Fibroblast of peridontal ligament (primary cell): ENCODE measurements at regions not wholly inside any gene's neighbourhood (a gene's known extent, or its start where the extent isn't known, plus 50 kb on each side); places are given as distances from the start of the nearest gene placed in this dataset.

ENCODE experiments used
- DNase-seq: peaks from one replicate; pipeline ENCODE4 v3.0.0-alpha.2; 2010; ENCODE audit errors: extremely low read depth

DNA sequence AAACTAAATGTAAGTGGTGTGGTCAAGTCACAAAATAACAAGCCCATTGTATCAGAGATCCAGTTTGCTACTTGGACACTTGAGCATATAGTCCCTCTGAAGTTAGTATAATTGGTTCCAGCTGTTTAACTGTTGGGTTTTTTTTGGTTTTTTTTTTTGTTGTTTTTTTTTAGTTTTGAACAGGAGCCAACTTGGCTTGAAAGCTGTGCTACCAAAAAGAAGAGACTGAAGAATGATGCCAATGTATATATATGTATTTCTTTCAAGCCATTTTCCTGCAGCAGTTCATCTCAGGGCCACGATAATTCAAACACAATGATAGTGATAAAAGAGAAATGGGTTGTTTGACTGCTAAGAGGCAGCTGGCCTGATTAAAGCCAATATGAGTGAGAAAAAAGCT lies 138.3 kb downstream of the PCDH18 start:
- peak; percentile 88 for DNase-seq

DNA sequence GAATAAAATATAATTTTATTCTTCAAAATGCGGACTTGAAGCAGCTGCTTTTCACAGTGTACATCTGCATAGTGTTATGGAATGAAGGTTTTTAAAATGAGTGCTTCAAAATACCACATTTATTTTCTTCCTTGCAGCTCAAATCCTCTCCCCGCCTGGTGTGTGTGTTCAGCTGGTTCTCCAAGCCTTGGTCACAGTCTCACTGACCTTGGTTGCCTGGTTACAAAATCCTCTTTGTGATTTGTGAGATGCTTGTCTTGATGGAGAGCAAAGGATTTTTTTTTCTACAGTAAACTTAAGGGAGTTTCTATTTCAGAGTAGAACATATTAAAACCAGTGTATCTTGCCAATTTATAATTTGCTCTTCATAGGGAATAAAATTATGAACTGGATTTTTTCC lies 139.2 kb downstream of the PCDH18 start:
- DNase-seq = peak; percentile 75

DNA sequence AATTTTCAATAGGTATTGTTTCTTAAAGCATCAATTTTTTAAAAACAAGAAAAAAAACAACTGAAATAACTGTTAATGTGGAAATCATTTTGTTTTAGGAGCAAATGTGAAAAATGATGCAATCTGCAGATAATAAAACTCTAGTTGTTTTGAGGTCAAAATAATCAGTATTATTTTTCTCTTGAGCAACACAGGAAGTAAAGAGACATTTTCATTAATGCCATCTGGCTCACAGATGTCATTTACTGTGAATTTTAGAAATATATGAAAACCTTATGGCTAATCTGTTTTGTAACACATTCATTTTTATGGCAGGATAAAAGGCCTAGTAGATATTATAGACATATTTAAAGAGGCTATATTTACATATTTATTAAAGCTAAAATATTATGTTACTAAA lies 141.6 kb downstream of the PCDH18 start:
- peak; percentile 77 for DNase-seq

DNA sequence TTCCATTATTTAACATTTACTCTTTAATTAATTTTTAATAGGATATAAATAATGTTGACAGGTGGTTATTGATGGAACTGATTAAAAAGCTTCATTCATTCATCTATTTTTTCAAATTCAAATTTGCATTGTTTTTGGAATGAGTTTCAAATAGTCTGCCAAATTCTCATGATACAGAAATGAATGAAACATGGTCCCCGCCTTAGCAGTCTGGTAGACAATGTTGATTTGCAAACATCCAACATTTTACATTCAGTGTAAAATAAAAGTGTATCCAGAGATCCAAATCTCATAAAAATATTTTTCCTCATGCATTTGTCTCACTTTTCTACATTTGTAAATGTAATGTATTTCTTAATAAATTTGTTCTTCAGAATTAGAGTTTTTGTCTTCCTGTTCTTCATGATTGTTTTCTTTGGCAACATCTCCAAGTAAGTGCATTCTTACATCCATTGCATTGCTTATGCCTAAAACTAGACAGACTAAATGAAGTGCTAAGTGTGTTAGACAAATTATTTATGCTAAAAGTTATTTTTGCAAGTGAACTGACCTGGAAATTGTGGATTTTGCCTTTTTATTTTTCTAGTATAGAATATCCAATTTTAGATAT lies 142.3 kb downstream of the PCDH18 start:
- DNase-seq = peak; percentile 45

DNA sequence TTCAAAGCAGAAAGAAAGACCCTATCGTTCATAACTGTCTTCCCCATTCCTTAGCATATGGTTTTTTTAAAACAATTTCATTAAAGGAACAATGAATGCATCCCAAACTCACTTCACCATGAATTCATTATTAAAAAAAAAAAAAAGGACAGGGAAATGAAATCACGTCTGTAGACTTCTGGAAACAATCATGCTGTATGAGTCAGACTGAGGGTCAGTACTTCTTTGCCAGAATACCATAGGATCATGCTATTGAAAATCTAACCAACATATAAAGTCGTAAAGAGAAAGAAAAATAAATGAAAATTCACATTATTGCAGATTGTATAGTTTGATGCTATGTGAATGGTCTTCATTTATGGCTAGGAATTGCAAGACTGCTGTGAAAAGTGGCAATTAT lies 144.4 kb downstream of the PCDH18 start:
- peak; percentile 90 for DNase-seq

DNA sequence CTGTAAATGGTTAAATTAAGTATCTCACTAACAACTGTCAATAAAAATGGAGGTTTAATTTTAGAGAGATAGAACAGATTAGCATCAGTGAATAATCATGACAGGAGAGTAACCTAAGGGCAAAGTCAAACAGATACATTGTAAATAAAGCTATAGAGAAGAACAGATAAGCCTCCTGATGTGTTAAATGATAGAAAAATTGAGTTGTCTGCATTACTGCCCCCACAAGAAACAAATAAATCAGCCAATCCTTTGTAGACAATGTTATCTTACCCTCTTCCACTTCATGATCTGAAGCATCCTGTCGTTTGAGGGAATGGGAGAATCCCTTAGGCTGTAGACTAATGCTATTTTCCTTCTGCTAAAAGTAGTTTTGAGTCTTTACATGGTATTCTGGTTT lies 147.8 kb downstream of the PCDH18 start:
- no peak for DNase-seq

DNA sequence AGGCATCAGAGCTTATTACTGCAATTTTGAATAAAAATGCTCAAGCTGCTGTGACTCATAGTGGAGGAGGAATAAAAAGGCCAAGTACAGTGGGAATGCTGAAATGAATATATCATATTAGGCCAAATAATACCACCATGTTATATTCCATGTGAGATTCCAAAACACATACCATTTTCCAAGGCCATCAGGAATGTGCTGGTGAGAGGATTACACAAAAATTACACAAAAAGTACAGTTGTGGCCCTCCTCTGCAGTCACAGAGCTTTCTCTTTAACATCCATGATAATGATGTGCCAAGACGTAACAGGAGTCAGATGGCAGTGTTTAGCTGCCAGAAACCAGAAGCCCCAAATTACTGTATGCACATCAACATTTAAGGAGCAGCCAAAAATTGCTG lies 153.5 kb downstream of the PCDH18 start:
- peak; percentile 83 for DNase-seq

DNA sequence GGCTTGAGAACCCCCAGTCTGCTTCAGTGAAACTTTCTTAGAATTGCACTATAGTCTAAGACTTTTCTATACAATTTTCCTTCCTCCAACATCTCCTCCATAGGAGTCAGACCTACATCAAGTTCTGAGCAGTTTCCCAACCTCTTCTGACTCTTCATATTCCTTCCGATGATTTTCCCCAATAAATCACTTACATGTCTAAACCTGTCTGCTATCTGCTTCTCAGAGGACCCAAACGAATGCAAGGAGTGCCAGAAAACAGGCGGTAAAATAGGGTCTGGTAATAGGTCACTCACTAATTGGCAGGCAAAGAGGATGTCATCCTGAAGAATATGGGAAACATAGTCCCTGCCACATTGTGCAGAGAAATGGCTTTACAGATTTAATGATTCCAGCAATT lies 153.9 kb downstream of the PCDH18 start:
- DNase-seq = no peak

DNA sequence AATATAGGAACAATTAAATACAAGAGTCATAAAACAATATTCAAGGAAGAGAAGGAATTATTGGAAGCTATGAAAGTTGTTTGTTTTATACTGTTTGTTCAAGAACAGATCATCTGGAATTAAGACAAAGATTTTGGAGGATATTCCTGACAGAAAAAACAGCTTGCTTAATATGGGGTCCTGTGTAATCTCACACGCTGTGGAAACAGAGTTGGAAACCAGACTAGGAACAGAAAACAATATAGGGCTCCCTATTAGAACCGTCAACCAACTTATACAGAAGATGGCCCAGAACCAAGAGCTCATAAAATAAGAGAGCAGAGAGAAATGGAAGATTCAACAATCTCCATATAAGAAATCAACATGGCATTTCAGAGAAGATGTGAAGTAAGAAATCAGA lies 156.0 kb downstream of the PCDH18 start:
- no peak for DNase-seq

DNA sequence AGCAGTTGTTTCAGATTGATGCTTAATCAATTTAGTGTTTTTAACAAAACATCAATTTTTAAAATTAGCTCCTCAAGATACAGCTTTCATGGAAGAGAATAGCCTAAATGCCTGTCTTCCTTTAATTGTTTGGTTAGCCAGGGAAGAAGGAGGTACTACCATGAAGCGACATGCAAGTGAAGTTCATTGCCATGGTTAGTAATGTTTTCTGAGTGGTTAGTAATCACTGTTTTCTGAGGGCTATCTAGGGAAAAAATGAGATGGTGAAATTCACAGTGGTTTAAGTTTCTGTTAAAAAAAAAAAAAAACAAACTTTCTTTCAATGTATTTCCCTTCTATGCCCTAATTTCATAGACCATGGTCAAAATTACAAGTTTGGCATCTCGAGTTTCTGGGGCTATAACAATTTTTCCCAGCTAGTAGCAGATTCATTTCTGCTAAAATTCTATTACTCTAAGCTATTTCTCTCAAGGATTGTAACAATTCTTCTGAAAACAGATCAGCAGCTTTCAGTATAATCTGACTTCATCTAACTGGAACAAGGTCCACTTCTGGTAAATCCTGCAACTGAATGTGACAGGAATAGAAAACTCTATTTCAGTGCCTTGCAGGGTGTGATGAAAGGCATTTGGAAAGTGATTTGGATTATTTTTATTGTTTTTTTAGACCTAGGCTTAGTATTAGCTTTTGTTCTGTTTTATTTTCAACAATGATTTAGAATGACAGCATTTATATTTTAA lies 157.0 kb downstream of the PCDH18 start:
- DNase-seq = peak; percentile 74

DNA sequence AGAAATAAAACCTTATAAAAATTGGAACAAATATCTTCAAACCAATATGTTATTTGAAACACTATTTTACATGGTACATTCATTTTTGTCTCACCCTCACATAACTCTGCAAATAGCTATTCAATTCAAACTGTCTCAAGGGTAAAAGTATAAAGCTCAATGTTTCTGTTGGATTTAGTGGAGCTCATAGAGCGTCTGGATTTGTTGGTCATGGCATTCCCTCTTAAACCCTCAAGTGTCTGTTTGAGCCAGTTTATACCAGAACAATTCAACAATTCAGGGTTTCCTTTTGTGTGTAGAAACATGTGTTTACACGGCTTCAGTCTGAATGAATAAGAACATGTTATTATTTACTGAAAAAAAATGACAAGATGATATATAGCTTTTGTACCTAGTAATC lies 161.6 kb downstream of the PCDH18 start:
- DNase-seq = peak; percentile 45

DNA sequence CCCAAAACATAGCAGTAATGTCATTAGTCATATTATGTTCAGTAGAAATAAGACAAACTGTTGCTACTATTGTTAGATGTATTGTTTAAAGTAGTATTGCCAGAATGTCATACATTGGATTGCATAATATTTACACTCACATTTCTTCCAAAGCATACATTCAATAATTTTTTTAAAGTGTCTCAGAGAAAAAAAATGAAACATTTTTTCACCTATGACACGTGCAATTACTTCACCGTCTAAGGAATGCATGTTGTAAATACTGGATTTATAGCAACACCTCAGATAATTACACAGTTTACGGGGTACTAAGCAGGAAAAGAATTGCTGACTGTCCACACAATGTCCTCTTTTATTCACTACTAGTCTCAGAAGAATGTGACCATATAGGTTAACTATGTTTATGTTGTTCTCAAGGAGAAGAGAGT lies 162.1 kb downstream of the PCDH18 start:
- peak; percentile 54 for DNase-seq

DNA sequence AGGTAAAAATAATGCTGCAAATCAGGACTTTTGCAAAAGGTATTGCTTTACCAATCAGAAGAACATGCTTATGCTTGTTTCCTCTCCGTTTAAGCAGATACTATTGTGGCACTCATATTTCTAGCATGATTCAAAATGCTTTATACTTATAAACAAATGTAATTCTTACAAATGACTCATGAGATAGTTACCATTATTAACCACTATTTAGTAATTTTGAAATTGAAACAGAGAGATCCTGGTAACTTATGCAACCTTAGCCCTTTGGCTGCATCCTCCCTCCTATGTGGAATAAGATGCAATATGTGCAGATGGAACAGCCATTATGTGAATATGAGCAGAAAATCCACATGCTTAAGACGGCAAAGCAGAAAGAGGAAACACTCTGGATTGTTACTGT lies 164.7 kb downstream of the PCDH18 start:
- peak; percentile 86 for DNase-seq

DNA sequence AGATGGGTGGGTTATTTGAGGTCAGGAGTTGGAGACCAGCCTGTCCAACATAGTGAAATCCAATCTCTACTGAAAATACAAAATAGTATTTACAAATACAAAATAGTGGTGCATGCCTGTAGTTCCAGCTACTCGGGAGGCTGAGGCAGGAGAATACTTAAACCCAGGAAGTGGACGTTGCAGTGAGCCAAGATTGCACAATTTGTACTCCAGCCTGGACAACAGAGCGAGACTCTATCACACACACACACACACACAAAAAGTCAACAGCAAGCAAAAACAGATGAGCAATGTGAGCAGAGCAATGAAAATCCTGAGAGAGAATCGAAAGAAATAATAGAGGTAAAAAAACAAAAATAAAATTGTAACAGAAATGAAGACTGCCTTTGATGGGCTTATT lies 168.8 kb downstream of the PCDH18 start:
- DNase-seq = no peak

DNA sequence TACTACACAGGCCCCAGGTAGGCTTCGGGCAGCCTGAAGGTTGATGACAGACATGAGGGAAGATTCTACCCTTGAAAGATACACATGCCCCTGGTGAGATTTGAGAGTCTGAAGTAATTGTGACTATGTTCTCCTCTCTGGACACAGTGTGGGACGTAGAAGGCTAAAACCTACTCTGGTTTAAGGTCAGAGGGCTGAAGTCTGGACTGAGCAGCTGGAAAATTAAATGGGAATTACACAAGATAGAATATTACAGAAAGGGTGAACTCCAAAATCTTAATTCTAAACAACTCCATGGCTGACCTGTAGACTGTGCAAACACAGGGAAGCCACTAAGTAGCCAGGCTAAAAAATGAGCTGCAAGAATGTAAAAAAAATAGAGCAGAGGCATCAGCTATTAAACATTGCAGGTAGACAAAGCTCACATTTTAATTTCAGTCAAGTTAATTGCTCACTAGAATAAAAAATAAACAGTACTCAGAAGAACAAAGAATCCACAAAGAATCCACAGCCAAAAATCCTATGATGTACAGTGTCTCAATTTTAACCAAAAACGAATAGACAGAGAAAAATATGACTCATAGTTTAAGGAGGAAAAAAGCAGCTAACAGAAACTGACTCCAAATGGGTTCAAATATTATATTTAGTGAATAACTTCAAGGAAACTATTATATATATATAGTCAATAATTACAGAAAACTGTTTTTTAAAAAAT lies 170.4 kb downstream of the PCDH18 start:
- peak; percentile 65 for DNase-seq

DNA sequence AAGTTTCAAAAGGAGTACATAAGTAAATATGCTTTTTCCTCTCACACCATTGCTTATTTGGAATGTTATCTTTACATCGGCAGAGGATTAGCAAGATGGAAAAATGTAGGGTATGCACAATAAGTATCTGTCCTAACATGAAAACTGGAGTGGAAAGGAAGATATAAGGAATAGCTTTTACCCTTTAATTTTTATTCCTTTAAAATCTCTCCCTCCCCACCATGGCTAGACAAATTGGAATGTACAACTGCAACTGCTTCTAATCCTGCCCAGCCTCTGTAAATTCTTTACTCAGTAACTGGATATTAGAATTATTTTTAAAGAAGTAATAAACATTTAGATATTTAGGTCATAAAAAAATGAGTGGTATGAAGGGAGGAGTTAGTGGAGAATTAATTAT lies 171.5 kb downstream of the PCDH18 start:
- DNase-seq = no peak

DNA sequence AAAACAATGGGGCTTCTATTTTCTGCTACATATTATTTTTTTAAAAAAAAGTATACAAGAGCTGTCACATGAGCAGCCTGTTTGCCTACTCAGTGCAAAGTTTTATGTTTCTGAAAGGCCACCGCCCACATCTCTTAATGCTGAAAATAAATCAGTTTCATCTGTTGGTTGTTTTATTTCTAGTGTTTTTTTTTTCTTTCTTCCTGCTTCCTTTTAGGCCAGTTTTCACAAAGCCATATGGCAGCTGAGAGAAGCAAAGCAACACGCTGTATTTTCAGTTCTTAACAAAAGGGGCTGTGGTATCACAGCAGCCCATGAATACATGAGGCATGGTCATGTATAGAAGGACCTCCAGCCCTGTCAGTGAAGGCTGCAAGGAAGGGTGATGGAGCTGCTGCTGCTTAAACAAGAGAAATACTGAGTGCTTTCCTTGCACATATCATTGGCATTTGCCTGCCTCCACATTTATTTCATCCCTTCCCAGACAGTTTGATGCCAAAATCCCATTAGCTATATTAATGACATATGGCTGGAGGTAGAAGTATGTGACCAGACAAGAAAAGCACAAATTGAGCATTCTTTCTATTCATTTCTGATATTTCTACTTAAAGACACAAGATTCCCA lies 172.5 kb downstream of the PCDH18 start:
- peak; percentile 93 for DNase-seq

DNA sequence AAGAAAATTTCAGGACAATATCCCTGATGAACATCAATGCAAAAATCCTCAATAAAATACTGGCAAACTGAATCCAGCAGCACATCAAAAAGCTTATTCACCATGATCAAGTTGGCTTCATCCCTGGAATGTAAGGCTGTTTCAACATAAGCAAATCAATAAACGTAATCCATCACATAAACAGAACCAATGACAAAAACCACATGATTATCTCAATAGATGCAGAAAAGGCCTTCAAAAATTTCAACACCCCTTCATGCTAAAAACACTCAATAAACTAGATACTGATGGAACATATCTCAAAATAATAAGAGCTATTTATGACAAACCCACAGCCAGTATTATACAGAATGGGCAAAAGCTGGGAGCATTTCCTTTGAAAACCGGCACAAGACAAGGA lies 177.7 kb downstream of the PCDH18 start:
- peak; percentile 80 for DNase-seq

DNA sequence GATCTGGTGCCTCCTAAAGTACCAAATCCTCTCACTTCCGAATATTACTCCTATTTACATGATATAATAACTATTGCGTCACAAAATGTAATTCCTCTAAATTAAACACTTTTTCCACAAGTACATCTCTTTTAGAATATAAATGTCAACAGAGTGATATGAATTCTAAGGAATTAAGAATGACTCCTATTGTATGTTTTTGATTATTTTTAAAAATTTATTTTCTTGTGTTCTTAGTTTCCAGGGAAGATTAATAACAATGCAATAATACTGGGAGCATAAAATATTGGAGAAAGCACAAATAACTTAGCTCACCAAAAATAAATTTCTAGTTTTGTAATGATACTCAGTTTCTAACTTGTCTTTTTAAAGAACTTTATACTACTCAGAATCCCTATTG lies 184.9 kb downstream of the PCDH18 start:
- no peak for DNase-seq

DNA sequence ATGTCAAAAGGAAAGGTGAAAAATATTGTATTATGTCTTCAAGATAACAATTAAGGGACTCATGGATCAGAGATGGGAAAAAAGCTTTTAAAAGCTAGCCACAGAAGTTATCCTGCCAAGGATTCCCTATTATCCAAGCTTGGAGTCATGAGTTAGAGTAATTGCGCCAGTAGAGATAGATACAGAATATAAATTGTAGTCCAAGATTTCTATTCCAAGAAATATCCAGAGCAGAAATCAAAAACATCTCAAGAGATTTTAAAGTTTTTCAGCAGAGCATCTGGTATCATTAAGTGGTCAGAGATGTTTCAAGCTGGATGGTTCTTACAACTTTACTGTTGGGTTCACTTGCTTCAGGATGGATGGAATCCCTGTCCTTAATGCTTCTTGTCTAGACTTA lies 186.7 kb downstream of the PCDH18 start:
- no peak for DNase-seq

DNA sequence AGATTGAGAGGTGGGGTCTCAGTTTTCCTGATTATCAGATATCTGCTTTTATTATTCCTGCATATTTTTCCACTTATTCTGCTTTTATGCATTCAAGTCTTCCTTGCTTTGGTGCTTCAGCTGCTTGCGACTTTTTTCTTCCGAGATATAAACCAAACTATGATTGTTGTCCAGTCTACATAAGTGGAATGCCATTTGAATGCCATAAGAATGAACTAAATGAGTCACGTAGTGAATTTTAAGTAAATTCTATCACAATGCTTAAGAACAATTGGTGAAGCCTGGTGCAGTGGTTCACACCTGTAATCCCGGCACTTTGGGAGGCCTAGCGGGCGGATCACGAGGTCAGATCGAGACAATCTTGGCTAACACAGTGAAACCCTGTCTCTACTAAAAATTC lies 189.1 kb downstream of the PCDH18 start:
- DNase-seq = peak; percentile 45

DNA sequence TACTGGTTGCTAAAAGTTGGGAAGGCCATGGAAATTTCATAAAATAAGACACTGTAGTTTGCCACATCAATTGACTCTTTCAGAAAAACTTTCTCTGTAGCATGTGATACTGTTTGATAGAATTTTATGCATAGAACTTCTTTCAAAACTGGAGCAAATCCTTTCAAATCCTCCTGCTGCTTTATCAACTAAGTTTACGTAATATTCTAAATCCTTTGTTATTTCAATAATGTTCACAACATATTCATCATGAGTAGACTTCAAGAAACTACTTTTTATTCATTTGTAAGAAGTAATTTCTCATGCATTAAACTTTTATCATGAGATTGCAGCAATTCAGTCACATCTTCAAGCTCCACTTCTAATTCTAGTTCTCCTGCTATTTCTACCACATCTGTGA lies 199.3 kb downstream of the PCDH18 start:
- DNase-seq = no peak

DNA sequence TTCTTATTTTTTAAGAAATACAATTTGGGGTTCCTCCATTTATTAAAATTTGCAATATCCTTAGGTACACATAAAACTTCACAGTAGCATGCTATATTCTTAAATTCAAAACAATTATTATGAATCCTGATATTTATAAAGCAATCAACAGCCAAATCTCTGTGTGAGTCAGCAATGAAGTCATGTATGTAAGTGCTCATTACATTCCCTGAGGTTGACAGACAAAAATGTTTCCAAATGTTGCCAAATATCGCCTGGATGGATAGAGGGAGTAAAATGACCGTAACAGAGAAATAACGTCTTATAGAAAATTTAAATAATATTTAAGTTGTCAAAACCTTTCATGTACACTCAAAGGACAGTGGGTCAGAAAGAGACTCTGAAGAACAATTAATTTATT lies 220.0 kb downstream of the PCDH18 start:
- DNase-seq = peak; percentile 27
